B cell (primary cell): ENCODE measurements at regions not wholly inside any gene's neighbourhood (a gene's known extent, or its start where the extent isn't known, plus 50 kb on each side); places are given as distances from the start of the nearest gene placed in this dataset.

Experiments
- ATAC-seq: fragments of 200-7000 bp; cut with Tn5 transposase; one replicate; pipeline ENCODE4 v1.10.0; 2021; ENCODE audit warnings: low read depth, mild to moderate bottlenecking, moderate number of reproducible peaks, moderate library complexity
- CTCF ChIA-PET: fragments of 350-600 bp; sonication (Branson Sonifier 250); formaldehyde crosslinking; loops from one replicate; lab custom pipeline; 2021; ENCODE audit warnings: antibody characterized with exemption, inconsistent platforms; lab: Charles Lee
- POLR2A ChIA-PET: fragments of 350-600 bp; sonication (Branson Sonifier 250); formaldehyde crosslinking; loops from one replicate; lab custom pipeline; 2021; ENCODE audit warnings: antibody characterized with exemption; lab: Charles Lee
- DNase-seq: peaks from one replicate; pipeline ENCODE4 v3.0.0; 2013
- H2AFZ ChIP-seq: 2 replicates; pipeline ENCODE4 v1.6.1; 2012; ENCODE audit warnings: mild to moderate bottlenecking, low read depth, low read length; ENCODE audit not compliant: insufficient read depth, poor library complexity, severe bottlenecking
- H3K27ac ChIP-seq, 2 donors: 1 replicate in 1 of 2; 2 replicates in 1 of 2; pipeline ENCODE4 v1.5.1; 2012 to 2013; ENCODE audit warnings: low read length in 2 of 2, mild to moderate bottlenecking in 2 of 2, moderate library complexity in 1 of 2
- H3K27me3 ChIP-seq, 4 experiments: fragments of 200-600 bp in 1 of 4; sonication (generic) in 1 of 4; replicated peaks in 1 of 4; 1 replicate in 2 of 4; 2 replicates in 2 of 4; pipeline versions ENCODE4 v1.6.1 to v1.7.0; 2013 to 2016; ENCODE audit warnings: low read length in 3 of 4, mild to moderate bottlenecking in 2 of 4, mixed read lengths in 1 of 4, moderate library complexity in 1 of 4; ENCODE audit not compliant: insufficient read depth in 4 of 4, control insufficient read depth in 3 of 4; ENCODE audit errors: control extremely low read depth in 1 of 4
- H3K36me3 ChIP-seq, 2 experiments: replicated peaks in 1 of 2; 1 replicate in 1 of 2; 2 replicates in 1 of 2; pipeline versions ENCODE4 v1.6.1 to v1.7.1; 2013; ENCODE audit warnings: low read length in 1 of 2; ENCODE audit not compliant: insufficient read depth in 2 of 2, control insufficient read depth in 1 of 2; ENCODE audit errors: control extremely low read depth in 1 of 2, extremely low read depth in 1 of 2
- H3K4me1 ChIP-seq, 2 donors: fragments of 200-600 bp in 1 of 2; sonication (generic) in 1 of 2; 1 replicate in 1 of 2; 2 replicates in 1 of 2; pipeline versions ENCODE4 v1.5.1 to v1.6.1; 2013 to 2017; ENCODE audit warnings: low read length in 2 of 2; ENCODE audit not compliant: control insufficient read depth in 2 of 2, insufficient read depth in 2 of 2
- H3K4me2 ChIP-seq: replicated peaks from 2 replicates; pipeline ENCODE3; 2012; ENCODE audit warnings: mild to moderate bottlenecking, low read depth, low read length; ENCODE audit not compliant: poor library complexity, severe bottlenecking
- H3K4me3 ChIP-seq, 5 experiments: fragments of 200-600 bp in 1 of 5; sonication (generic) in 1 of 5; 1 replicate in 3 of 5; 2 replicates in 2 of 5; pipeline versions ENCODE4 v1.5.1 to v1.7.0; 2011 to 2016; ENCODE audit warnings: low read length in 4 of 5, mild to moderate bottlenecking in 4 of 5, low read depth in 2 of 5, control low read depth in 1 of 5, moderate library complexity in 1 of 5; ENCODE audit not compliant: insufficient read depth in 1 of 5; ENCODE audit errors: control extremely low read depth in 1 of 5, extremely low read depth in 1 of 5
- H3K79me2 ChIP-seq: fragments of 200-600 bp; sonication (generic); one replicate; pipeline ENCODE4 v1.6.0; 2016; ENCODE audit warnings: low read length; ENCODE audit not compliant: control insufficient read depth, insufficient read depth
- H3K9ac ChIP-seq: fragments of 200-600 bp; sonication (generic); 2 replicates; pipeline ENCODE4 v1.6.1; 2017; ENCODE audit warnings: mild to moderate bottlenecking, low read length, moderate library complexity
- H3K9me3 ChIP-seq, 3 donors: one replicate each; pipeline versions ENCODE4 v1.6.1 to v1.7.1; 2013; ENCODE audit warnings: low read length in 2 of 3; ENCODE audit not compliant: control insufficient read depth in 2 of 3, insufficient read depth in 1 of 3; ENCODE audit errors: control extremely low read depth in 1 of 3
- H4K20me1 ChIP-seq: 2 replicates; pipeline ENCODE4 v1.6.0; 2012; ENCODE audit warnings: mild to moderate bottlenecking, low read length; ENCODE audit not compliant: insufficient read depth, control insufficient read depth, poor library complexity, severe bottlenecking
- H3K27ac Mint-ChIP-seq: one replicate; pipeline ENCODE4 v1.8.0; 2021; ENCODE audit warnings: mixed read lengths
- H3K27me3 Mint-ChIP-seq: one replicate; pipeline ENCODE4 v1.8.0; 2021; ENCODE audit warnings: mixed read lengths
- H3K4me1 Mint-ChIP-seq: one replicate; pipeline ENCODE4 v1.8.0; 2021; ENCODE audit warnings: mixed read lengths
- H3K4me3 Mint-ChIP-seq: one replicate; pipeline ENCODE4 v1.8.0; 2021; ENCODE audit warnings: mixed read lengths
- H3K9me3 Mint-ChIP-seq: one replicate; pipeline ENCODE4 v1.8.0; 2022; ENCODE audit warnings: mixed read lengths; ENCODE audit not compliant: insufficient read depth
- EZH2 ChIP-seq: IDR thresholded peaks from 2 replicates; pipeline ENCODE4 v1.6.1; 2012; ENCODE audit warnings: borderline replicate concordance, low read depth, mild to moderate bottlenecking, moderate library complexity, low read length; ENCODE audit not compliant: insufficient read depth, poor library complexity, severe bottlenecking
- WGBS: methylation state at CpG from one replicate; pipeline ENCODE4 v1.1.5; 2013; ENCODE audit warnings: missing lambda C conversion rate; ENCODE audit not compliant: insufficient coverage; 5-methylcytosine and 5-hydroxymethylcytosine counted together
- intact Hi-C: fragments of 100-400 bp; cut with micrococcal nuclease; formaldehyde crosslinking; loops from one replicate; pipeline ENCODE4 v1.10.0; 2022
- TF ChIP-seq, protein P1 (sequence below): fragments of 200-600 bp; IDR thresholded peaks from one replicate; pipeline ENCODE4 v1.8.0; 2022; ENCODE audit warnings: antibody characterized with exemption, mild to moderate bottlenecking

DNA sequence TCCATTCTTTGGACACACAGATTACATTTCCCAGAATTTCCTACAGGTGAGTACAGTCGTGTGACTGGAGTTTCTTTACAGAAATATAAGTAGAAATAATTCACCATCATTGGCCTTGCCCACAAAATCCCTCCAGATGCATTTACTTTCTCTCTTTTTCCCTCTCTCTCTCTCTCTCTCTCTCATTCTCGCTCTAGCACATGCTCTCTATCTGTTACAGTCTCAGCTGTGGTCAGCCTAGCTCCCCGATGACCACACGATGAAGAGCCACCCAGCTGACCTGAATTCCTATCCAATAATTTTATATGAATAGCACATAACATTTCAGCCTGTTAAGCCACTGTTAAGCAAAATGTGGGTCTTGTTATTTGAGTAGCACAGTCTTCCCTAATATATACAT, 507.9 kb downstream of the PCDH7 start:
- Histone ChIP-seq H3K36me3 (no peaks in the 10 kb centered on the region), H3K4me2 (no peak overlapping the region), H3K79me2 (no peaks in the 10 kb centered on the region), H4K20me1 (no peaks in the 10 kb centered on the region), H3K4me3 (no peak overlapping the region), H3K27me3 (no peaks in the 10 kb centered on the region), H3K9ac (no peak overlapping the region), H3K9me3 (no peaks in the 10 kb centered on the region), H3K4me1 (no peaks in the 10 kb centered on the region), H3K27ac (no peak overlapping the region), H2AFZ (no peak overlapping the region)
- intact Hi-C loops, result no loop called here
- Mint-ChIP-seq H3K4me3 (no peak overlapping the region), H3K27me3 (no peaks in the 10 kb centered on the region), H3K4me1 (no peaks in the 10 kb centered on the region), H3K9me3 (no peaks in the 10 kb centered on the region), H3K27ac (no peak overlapping the region)
- DNase-seq, result no peak
- ChIA-PET CTCF (no interaction called here), POLR2A (no interaction called here)
- ATAC-seq, result no peak
- 80% methylated on average over 1 of the region's 4 CpGs for WGBS
- TF ChIP-seq, protein P1, sequence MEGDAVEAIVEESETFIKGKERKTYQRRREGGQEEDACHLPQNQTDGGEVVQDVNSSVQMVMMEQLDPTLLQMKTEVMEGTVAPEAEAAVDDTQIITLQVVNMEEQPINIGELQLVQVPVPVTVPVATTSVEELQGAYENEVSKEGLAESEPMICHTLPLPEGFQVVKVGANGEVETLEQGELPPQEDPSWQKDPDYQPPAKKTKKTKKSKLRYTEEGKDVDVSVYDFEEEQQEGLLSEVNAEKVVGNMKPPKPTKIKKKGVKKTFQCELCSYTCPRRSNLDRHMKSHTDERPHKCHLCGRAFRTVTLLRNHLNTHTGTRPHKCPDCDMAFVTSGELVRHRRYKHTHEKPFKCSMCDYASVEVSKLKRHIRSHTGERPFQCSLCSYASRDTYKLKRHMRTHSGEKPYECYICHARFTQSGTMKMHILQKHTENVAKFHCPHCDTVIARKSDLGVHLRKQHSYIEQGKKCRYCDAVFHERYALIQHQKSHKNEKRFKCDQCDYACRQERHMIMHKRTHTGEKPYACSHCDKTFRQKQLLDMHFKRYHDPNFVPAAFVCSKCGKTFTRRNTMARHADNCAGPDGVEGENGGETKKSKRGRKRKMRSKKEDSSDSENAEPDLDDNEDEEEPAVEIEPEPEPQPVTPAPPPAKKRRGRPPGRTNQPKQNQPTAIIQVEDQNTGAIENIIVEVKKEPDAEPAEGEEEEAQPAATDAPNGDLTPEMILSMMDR, result no peak
- no peak for TF ChIP-seq EZH2

- Histone ChIP-seq H2AFZ (no peak overlapping the region), H3K9me3 (peaks cover 0 to 3% (median 0%) of the 10 kb centered on the region in 3 donors), H3K27ac (no peak overlapping the region), H3K27me3 (no peaks in the 10 kb centered on the region), H3K36me3 (no peaks in the 10 kb centered on the region), H4K20me1 (no peaks in the 10 kb centered on the region), H3K4me2 (no peak overlapping the region), H3K4me3 (no peak overlapping the region), H3K9ac (no peak overlapping the region), H3K4me1 (no peaks in the 10 kb centered on the region), H3K79me2 (no peaks in the 10 kb centered on the region)
- Mint-ChIP-seq H3K4me3 (no peak overlapping the region), H3K4me1 (no peaks in the 10 kb centered on the region), H3K27ac (no peak overlapping the region), H3K9me3 (no peaks in the 10 kb centered on the region), H3K27me3 (no peaks in the 10 kb centered on the region)
- no CpG with 5 or more reads among the region's 1 CpG for WGBS
- CTCF ChIA-PET, result no interaction called here
- no peak for ATAC-seq
- intact Hi-C loops, result no loop called here
- no peak for TF ChIP-seq EZH2
- TF ChIP-seq, protein P1, result no peak
- no peak for DNase-seq
- POLR2A ChIA-PET, result no interaction called here
Observed at GRCh38 chr4:31230594-31230993, 510.4 kb downstream of the PCDH7 start.
